KOPT-K1 (cell line): ENCODE measurements at regions not wholly inside any gene's neighbourhood (a gene's known extent, or its start where the extent isn't known, plus 50 kb on each side); places are given as distances from the start of the nearest gene placed in this dataset.

Experiments used
- H3K27ac ChIP-seq: fragments of 200-600 bp; sonication (generic); 2 replicates; pipeline ENCODE4 v1.5.1; 2016; ENCODE audit warnings: antibody characterized with exemption, mild to moderate bottlenecking, low read depth, low read length; ENCODE audit not compliant: poor library complexity, severe bottlenecking
- H3K36me3 ChIP-seq: fragments of 200-600 bp; sonication (generic); 2 replicates; pipeline ENCODE4 v1.5.1; 2017; ENCODE audit warnings: antibody characterized with exemption, mild to moderate bottlenecking, low read length, moderate library complexity; ENCODE audit not compliant: insufficient read depth
- H3K9me3 ChIP-seq: fragments of 200-600 bp; sonication (generic); 2 replicates; pipeline ENCODE4 v1.5.1; 2017; ENCODE audit warnings: antibody characterized with exemption, low read length, mild to moderate bottlenecking; ENCODE audit not compliant: insufficient read depth, poor library complexity, severe bottlenecking

DNA sequence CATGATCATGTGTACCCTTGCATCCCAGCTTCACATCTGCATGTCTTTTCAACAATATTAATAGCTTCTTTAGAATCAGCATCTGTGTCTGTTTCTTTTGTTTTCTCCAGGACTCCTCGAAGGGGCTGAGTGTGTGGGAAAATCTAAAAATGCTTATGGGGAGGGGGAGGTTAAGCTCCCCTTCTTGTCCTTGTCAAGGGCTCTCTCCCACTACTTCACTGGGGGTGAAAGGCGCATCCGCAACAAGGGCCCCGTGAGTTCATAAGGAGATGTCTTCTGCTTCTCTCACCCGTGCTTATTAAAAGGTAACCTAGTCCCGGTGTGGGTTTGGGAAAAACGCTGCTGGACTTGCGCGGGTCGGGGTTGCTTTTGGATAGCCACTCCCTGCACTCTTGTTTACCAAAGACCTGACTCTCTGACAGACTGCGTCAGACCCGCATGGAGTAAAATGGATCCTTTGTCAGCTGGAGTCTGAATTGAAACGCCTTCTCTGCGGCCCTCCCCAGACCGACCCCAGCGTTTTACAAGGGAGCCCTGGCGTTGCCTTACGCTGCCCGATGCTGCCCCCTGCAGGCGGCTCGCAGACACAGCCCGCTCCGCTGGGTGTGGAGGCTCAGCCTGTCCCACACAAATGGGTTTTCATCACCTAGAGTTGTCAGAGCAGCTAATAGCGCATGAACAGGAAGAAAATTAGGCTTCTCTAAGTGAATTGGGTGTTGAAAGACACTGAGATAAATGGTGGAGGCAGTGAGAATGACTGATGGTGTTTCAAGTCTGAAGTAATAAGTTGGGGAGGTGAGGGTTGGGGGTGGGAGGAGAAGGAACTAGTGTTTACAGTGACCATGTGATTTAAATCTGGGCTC is 53.8 kb downstream of the IER5 start:
- Histone ChIP-seq H3K36me3 (no peaks in the 10 kb centered on the region), H3K9me3 (peaks cover 12% of the 10 kb centered on the region), H3K27ac (peak overlapping the region; percentile 61)

DNA sequence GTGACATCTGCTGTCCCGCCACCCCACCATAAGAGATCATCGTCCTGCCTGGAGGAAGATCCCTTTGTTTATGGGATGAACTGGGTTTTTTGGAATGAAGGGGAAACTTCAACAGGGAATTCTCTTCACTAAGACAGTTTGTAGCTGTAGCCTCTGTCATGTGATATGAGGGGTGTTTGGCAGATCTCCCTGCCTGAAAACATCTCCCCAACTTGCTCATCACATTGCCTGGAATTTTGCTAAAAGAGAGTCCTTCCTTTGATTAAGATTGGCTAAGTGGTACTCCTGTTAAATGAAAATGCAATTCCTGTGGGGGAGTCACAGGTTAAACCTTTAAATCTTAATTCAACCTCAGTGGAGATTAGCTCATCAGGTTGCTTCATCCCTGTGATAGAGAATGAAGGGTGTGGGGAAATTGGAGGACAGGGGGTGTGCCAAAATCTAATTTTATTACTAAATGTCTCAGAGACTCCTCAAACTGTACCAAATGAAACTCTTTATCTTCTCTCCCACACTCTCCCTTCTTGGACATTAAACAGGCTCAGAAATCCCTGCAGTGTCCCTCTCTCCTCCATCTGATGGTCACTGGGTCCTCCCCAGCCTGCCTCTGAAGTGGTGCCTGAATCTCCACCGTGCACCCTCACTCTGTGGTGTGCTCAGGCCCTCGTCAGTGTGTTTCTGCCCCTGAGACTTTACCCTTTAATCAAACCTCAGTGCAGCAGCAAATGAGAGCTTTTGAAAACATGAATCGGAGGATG is 54.8 kb downstream of the IER5 start:
- no peak overlapping the region for H3K27ac ChIP-seq
- peaks cover 12% of the 10 kb centered on the region for H3K9me3 ChIP-seq
- no peaks in the 10 kb centered on the region for H3K36me3 ChIP-seq

DNA sequence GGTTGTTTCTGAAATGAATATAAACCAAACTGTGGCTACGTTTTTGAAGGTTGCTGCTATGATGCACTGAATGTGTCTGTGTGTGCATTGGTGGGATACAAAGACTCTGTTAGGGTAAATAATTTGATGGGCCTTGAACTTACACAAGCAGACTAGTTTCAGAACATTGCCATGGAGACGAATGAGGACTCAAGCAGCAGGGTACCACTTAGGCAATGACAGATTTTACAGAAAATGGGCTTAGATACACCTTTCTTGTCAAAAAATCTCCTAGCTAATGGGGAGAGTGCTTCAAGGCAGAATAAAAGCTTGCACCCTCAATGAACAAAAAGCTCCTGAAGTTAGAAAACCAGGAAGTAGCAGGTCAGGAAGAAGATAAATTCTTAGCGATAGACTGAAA is 55.7 kb downstream of the IER5 start:
- H3K36me3 ChIP-seq = no peaks in the 10 kb centered on the region
- no peak overlapping the region for H3K27ac ChIP-seq
- H3K9me3 ChIP-seq = peaks cover 12% of the 10 kb centered on the region

DNA sequence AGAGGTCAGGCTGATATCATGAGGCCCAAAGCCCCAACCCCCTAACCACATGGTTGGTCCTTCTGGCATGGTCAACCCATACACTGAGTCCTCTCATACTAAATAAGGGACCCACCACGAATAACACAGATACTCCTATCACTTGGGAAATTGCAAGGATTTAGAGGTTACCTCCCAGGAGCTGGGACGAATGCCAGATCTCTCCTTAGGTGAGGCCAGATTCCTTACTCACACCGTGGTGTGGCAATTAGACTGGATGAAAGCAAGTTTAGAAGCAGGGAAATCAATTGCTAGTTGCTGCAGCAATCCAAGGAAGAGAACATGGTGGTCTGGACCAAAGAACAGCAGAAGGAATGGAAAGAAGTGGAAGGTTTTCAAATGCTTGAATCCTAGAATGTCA is 60.1 kb downstream of the IER5 start:
- Histone ChIP-seq H3K36me3 (no peaks in the 10 kb centered on the region), H3K9me3 (peaks cover 12% of the 10 kb centered on the region), H3K27ac (peak overlapping the region; percentile 79)

DNA sequence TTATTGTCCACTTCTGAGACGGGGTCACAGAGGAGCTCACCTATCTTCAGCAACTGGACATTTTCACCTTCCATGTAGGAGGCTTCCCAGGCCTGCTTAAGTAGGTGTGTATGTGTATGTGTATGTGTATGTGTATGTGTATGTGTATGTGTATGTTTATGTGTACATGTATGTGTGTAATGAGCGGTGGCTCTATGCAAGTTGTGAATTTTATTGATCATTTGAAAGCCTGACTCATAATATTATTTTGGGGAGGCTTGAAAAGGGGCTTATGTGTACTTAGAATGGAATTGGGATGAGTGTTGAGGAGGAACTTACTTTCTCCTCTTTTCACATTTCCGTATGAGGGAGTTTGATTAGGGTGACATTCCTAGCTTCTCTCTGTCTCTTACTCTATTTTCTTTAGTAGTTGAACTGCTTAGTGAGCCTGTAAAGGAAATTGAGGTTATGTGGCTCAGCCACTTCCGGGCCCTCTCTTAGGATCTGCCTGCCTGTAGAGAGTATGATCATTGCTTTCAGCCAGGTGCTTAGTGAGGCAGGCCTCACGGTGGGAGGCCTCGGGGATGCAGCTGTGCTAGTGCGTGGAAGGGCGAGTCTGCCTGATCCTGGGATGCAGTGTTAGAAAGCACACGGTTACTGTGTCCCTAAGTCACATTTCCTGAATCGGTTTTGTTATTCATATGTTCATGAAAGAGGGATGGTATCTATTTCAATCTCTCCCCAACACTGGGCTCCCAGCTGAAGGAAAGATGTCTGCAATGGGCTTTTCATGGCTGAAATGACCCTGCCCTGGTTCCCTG is 61.0 kb downstream of the IER5 start:
- Histone ChIP-seq H3K9me3 (peaks cover 14% of the 10 kb centered on the region), H3K36me3 (no peaks in the 10 kb centered on the region), H3K27ac (peak overlapping the region; percentile 79)

DNA sequence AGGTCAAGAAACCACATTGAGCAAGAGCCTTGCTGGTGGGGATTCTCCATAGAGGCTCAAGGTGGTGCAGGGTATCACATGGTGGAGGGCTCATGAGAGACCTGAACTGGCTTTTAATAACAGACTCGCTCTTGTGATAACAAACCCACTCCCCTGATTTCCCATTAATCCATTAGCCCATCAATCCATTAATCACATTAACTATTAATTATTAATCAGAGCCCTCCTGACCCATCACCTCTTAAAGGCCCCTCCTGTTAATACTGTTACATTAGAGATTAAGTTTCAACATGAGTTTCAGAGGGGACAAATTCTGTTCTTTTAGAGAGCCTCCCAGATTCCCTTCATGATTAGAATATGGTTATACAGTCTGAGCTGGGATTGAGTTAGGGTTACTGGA is 61.8 kb downstream of the IER5 start:
- peak overlapping the region; percentile 79 for H3K27ac ChIP-seq
- peaks cover 15% of the 10 kb centered on the region for H3K9me3 ChIP-seq
- H3K36me3 ChIP-seq = no peaks in the 10 kb centered on the region

DNA sequence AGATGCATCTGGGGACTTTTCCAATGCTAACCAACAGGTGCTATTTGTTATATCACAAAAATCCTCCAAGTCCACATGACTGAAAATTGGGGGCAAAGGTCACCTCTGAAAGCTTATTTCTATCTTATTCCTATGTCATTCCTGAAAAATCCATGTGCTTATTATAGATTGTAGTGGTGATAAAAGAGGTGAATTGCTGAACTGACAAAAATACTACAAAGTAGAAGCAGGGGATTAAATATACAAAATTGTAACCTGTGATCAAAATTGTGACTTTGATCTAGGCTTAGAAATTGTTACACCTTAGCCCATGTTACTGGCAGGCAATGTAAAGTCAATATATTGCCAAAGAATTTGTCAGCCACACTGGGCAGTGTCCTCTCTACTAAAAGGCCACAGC is 62.3 kb downstream of the IER5 start:
- peak overlapping the region; percentile 79 for H3K27ac ChIP-seq
- no peaks in the 10 kb centered on the region for H3K36me3 ChIP-seq
- peaks cover 14% of the 10 kb centered on the region for H3K9me3 ChIP-seq

DNA sequence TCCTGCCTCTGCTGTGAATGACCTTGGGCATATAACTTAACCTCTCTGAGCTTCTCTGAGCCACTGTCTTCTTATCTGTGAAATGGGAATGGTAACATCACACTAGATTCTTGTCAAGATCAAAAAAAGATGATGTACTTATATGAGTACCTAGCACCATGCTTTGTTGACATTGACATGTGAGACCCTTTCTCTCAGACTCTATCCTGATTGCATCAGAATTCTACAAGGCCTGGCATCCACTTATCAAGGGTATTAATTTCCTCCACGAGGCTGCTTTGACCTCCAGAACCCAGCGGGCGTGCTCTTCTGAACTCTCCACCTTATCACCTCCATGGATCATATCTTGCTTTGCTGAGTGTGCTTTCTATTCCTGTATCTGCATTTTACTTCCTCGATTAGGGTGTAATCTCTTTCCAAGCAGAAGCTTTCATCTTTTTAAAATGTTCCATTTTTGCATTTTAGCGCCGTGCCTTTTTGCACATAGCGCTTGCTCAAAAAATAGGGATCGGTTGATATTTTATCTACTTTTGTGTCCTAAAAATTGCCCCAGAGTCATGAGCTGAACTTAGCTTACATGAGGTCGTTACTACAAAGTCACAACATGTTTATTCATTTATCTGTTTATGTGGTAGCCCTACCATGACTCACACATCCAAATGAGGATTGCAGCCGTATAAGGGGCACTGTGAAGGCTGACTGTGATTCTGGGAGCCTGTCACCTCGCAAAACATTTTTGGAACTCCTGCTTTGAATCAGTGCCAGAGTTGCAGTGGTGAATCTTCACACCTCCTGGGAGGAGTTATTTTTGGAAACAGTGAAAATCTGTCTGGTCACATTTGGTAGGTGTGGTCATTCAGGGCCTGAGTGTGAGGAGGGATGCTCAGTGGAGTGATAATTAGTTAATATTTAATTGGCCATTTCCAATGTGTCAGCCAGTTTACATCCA is 63.2 kb downstream of the IER5 start:
- peak overlapping the region; percentile 75 for H3K27ac ChIP-seq
- H3K9me3 ChIP-seq = peaks cover 12% of the 10 kb centered on the region
- no peaks in the 10 kb centered on the region for H3K36me3 ChIP-seq

DNA sequence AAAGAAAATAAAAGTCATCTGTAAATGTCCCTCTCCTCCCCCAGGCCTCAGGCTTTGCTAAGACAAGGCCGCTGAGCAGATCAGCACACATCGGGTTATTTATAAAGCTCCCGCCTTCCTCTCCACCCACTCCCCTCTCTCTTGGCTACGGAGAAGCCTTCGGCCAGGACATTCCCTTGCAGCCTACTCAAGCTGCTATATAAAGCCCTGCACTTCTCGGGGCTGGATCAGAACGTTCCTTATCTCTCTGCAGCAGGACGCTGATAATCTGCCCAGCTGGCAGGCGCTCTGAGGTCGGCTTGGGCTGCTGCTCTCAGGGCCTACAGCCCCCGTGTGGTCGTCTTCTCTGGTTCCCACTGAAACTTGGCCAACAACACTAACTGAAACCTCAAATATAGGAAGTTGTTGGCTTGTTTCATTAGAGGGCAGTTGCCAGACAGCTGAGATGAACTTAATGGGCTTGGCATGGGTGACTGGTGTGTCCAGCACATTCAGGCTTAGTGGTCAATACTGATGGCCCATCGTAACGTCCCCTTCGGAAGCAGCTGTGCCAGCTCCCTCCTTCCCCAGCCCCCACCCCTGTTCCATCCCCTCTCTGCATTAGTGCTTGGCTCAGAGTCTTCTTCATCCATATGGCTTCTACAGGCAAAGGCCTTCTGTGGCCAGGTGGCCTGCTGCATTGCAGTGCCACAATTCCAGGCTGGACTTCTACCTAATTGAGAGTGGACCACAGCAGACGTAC is 64.6 kb downstream of the IER5 start:
- Histone ChIP-seq H3K9me3 (peaks cover 9% of the 10 kb centered on the region), H3K27ac (peak overlapping the region; percentile 75), H3K36me3 (no peaks in the 10 kb centered on the region)

DNA sequence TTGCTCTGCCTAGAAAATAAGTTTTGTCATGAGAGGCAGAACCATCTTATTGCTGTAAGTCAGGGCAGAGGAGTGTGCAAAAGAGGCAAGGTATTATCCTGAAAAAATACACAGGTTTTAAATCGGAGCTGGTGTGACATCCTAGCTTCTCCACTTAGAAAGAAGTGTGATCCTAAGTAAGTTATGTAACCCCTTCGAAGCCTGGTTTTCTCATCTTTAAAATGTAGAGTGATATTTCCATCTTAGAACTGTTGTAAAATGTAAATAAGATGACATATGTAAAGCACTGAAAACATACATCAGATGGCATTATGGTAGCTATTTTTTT is 65.1 kb downstream of the IER5 start:
- H3K9me3 ChIP-seq = peaks cover 9% of the 10 kb centered on the region
- peak overlapping the region; percentile 75 for H3K27ac ChIP-seq

DNA sequence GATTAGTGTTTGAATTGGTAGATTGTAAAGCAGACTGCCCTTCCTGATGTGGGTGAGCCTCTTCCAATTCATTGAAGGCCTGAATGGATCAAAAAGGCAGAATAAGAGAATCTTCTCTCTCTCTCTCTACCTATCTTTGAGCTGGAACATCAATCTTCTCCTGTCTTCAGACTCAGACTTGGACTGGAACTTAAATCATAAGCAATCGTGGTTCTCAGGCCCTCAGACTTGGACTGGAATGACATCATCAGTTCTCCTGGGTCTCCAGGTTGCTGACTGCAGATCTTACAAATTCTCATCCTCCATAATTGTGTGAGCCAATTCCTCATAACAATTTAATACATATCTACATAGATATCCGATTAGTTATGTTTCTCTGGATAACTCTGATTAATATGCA is 66.8 kb downstream of the IER5 start:
- no peak overlapping the region for H3K27ac ChIP-seq
- H3K9me3 ChIP-seq = peaks cover 9% of the 10 kb centered on the region
- no peaks in the 10 kb centered on the region for H3K36me3 ChIP-seq

More for the DNA sequence above, 65.1 kb downstream of the IER5 start:
- H3K36me3 ChIP-seq = no peaks in the 10 kb centered on the region

DNA sequence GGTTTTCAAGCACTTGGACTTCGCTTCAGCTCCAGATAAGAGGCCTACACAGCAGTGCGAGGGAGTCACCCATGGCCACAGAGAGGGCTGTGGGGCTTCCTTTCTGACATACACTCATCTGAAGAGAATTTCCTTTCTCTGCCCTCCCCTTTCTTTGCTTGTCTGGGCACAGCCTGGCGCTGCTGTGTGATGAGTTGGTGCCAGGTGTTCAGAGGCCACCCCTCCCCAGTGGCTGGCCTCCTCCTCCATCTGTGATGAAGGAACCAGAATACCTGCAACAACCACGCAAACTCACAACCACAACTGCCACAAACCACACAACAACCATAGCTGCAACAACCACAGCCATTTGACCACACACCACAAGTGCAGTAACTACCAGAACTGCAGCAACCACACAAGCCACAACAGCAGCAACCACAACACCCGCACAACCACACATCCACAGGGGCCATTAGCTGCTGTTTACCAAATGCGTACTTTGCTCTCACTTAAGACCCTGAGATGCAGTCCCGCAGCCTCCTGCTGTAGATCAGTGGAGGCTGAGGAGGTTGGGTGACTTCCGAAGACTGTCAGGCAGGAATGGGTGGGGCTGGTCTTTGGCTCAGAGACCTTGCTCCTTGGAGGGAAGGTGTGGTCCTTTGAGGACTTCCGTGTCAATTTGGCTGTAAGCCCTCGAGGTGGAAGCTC is 71.1 kb downstream of the IER5 start:
- H3K27ac ChIP-seq = no peak overlapping the region

DNA sequence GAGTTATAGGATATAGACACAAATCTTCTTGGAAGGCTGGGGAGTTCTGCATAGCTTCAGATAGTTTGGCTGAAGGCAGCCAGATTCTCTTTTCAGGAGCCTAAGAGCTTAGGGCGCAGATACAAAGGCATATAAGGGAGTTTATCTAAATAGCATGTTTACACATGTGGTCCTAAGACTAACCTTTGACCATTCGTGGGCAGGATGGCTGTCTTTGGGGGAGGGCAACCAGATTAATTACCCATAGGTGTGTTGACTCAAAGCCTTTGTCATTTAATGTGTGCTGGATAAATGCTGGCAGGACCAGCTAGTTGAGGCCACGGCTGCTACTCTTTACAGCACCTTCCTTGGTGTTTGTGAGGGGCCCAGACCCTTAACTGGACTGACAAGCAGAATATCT is 71.8 kb downstream of the IER5 start:
- H3K27ac ChIP-seq = no peak overlapping the region
- H3K9me3 ChIP-seq = peaks cover 44% of the 10 kb centered on the region
- H3K36me3 ChIP-seq = no peaks in the 10 kb centered on the region

More for the DNA sequence above, 71.1 kb downstream of the IER5 start:
- no peaks in the 10 kb centered on the region for H3K36me3 ChIP-seq
- H3K9me3 ChIP-seq = peaks cover 39% of the 10 kb centered on the region
